Central memory CD4-positive, alpha-beta T cell (primary cell): ENCODE measurements at regions not wholly inside any gene's neighbourhood (a gene's known extent, or its start where the extent isn't known, plus 50 kb on each side); places are given as distances from the start of the nearest gene placed in this dataset.
"Not testable (repeated sequence)": the region's sequence is repeated elsewhere in the genome, so short reads cannot be mapped to it uniquely, and the experiment has no call there.

Experiments
- DNase-seq: peaks from one replicate; pipeline ENCODE4 v3.0.0; 2022

DNA sequence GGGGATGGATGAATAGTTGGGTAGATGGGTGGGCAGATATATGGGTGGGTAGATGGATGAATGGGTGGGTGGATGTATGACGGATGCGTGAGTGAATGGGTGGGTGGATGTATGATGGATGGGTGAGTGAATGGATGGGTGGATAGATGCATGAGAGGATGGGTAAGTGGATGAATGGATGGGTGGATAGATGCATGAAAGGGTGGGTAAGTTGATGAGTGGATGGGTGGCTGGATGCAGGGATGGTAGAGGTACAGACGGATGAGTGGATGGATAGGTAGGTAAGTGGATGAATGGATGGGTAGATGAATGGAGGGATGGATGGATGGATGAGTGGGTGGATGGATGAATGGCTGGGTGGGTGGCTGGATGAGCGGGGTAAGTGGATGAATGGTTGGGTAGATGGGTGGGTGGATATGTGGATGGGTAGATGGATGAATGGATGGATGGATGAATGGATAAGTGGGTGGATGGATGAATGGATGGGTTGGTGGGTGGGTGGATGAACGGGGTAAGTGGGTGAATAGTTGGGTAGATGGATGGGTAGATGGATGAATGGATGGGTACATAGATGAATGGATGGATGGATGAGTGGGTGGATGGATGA, 208.9 kb downstream of the NPIPB11 start:
- not testable (repeated sequence) for DNase-seq

DNA sequence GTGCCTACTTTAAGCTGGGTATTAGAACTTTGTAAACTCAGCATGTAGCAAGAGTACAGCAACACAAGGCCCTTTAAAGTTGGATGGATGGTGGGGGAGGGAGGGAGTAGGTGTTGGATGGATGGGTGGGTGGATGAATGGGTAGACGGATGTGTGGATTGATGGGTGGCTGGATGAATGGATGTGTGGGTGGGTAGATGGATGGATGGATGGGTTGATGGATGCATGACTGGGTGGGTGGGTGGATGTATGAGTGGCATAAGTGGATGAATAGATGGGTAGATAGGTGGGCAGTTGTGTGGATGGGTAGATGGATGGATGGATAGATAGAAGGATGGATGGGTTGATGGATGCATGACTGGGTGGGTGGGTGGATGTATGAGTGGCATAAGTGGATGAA, 209.8 kb downstream of the NPIPB11 start:
- not testable (repeated sequence) for DNase-seq

- not testable (repeated sequence) for DNase-seq
These were observed 210.4 kb downstream of the LAT start for GRCh38 chr16:29195116-29195872.

DNA sequence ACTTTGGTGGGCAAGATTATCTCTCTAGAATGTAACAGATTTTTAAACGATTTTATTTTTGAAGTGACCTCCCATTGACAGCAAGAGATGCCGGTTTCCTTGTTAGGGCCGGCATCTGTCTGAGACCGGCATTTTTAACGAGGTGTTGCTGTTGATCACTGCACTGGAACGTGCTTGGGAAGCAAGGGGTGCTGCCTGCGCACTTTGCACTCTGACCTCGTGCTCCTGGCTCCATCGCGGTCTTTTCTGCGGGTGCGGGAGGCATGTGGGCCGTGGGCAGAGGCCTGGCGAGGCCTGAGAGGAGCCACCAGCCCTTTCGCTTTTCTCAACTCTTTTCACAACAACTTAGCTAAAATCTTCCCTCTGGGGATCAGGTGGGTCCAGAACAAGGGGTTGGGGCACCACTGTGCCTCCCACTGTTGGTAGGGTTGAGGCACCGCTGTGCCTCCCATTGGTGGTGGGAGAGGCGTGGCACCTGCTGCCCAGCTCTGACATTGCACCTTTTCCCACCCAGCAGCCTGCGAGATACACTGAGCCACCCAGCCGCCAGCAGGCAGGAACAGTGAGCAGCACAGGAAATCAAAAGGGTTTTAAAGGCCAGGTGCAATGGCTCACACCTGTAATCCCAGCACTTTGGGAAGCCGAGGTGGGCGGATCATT, 209.5 kb downstream of the LAT start:
- not testable (repeated sequence) for DNase-seq

DNA sequence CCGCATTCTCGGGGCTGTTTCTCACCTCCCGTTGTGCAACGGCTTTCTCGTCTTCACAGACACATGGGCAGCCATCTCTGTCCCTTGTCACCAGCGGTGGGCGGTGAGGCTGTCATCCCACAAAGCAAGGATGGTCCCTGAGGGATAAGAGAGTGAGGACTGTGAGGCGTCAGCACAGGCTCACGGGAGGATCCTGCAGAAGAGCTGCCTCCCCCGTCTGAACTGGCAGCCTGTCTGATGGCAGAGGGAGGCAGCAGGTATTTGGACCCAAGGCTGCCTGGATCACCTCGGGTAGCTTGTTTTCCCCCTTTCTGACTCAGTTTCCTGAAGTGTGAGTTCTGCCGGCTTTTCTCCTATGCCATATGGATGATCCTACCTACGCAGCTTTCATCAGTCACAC, 208.8 kb downstream of the LAT start:
- not testable (repeated sequence) for DNase-seq

DNA sequence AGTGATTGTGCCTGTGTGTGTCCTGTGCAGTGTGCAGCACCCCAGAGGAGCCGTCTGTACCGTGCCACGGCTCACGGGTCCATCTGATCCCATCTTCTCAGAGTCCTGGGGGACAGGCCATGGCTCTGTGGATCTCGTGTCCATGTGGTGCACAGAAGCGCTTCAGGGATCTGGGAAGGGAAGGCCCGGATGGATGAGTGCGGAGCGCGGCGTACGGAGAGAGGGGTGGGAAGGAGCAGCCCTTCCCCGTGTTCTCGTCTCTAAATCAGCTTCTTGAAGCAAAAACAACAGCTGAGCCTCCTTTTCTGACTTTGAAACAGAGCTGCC, 208.4 kb downstream of the LAT start:
- DNase-seq = not testable (repeated sequence)

DNA sequence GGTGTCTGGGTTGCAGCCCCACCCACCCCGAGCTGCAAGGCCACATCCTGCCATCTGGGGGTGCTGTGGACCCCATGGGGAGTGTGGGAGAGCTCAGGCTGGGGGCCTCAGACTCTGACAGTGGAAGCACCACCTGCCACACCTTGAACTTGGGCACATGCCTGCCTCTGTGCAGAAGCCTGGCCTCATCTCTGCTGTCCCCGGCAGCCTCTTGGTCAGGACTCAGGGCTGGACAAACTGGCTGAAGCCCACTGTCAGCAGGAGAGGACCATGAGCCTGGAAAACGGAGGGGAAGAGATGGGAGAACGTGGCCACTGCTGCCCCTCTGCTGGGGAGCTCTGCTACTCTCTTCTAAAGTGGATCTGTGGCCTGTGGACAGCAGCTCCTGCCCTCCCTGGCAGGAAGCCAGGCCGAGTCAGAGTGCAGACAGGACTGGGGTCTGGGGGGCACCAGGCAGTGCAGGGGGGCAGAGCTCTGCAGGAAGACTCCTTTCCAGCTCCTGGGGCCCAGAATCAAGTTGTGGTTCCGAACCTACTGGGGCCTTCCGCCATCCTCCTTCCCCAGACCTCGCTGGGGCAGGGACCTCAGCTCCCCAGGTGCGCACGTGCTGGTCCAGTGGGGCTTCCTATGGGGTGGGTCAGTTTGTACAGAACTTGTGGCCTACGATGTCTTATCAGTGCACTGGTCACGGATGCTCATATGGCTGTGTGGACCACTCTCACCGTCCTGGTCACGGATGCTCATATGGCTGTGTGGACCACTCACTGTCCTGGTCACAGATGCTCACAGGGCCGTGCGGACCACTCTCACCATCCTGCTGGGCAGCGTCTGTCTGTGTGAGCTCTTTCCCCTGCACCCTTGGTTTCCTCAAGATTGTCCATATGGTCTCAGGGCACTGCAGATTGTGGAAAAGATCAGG, 207.7 kb downstream of the LAT start:
- DNase-seq = no peak

GRCh38 chr16:29191636-29192180, 206.9 kb downstream of the LAT start:
- not testable (repeated sequence) for DNase-seq

GRCh38 chr16:29190553-29191431, 205.9 kb downstream of the LAT start:
- not testable (repeated sequence) for DNase-seq

- DNase-seq = not testable (repeated sequence)
These were observed 204.0 kb downstream of the LAT start for GRCh38 chr16:29188806-29189205.

DNA sequence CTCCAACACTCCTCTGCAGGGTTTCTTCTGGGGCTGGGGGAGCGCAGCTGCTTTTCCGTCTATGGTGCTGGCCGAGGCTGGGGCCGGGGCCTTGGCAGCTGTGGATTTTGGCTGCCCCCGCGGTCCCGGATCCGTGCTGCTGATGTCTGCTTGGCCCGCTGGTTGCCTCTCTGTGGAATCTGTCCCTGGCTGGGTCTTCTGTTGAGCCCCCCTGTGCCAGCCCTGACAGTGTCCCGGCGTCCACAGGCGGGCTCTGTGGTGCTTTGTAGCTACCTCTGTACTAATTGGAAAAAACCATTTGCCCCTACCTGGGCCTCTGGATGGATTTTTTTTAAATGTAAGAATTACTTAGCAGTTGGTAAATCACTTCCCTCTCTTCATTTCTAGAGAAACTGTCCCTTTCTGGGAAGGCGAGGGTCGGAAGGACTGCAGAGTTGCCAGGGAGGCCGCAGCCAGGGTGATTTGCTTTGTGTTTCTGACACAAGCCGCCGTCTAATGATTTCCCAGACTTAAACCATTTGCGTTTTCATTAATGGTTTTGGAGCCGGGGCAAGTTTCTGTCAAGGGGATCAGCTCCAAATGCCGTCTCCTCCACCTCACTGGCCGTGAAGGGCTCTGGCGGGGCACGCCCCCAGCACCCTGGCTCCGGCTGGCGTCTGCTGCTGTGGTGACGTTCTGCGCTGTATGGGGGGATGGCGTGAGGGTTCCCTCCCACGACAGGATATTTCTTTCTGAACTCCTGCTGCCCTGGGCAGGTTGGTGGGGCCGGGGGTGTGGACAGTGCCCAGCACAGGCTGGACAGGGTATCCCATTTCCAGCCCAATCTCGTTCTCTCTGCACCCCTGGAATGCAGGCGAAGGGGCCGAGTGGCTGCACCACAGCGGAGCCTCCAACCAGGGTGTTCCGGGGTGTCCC, 201.7 kb downstream of the LAT start:
- DNase-seq = not testable (repeated sequence)

DNA sequence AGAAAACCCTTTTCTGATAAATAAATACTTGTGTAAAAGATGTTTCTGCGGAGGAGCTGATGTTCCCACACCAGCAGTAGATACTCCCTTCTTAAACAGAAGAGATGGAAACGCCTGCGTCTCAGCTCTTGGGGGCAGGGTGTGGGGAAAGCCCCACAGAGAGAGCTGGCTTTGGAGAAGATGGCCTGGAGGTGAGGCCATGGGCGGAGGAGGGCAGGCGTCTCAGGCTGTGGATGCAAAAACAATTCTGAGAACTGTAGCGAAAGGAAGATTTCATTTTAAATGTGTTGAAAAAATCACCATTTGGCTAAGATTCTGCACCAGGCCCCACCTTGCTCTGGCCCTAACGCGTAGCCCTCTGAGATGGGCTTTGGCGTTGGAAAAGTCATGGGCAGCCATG, 201.0 kb downstream of the LAT start:
- not testable (repeated sequence) for DNase-seq

DNA sequence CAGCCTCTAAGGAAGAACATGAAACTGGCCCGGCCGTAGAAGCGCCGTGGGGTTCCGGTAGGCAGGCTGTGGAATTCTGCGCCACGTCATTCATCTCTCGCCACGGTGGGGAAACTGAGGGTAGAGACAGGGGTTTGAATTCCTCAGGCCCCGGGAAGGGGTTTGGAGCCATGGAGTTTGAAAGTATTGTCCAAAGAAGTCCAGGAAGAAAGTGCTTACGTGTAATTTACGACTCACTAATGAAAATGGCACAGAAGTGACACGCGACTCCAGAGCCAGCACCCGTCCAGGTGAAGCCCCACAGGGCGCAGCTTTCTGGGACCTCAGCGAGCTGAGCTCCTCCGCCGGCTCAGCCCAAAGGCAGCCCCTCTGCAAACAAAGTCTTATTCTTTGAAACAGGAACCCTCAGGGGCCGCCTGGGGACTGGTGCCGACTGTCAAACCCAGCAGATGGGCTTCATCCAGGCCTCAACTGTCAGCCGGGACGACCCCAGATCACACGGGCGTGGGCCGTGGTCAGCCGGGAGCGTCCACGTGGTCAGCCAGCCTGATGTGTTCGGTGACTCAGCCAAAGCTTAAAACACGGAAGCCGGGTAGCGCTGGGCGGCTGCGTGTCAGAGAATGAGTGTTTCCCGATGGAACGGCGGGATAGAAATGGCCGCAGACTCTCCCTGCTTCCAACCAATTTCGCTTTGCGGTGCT, 200.0 kb downstream of the LAT start:
- not testable (repeated sequence) for DNase-seq

GRCh38 chr16:29182940-29183868, 198.4 kb downstream of the LAT start:
- DNase-seq = not testable (repeated sequence)

GRCh38 chr16:29182501-29182900, 197.6 kb downstream of the LAT start:
- no peak for DNase-seq

GRCh38 chr16:29181921-29182411, 197.1 kb downstream of the LAT start:
- DNase-seq = not testable (repeated sequence)

DNA sequence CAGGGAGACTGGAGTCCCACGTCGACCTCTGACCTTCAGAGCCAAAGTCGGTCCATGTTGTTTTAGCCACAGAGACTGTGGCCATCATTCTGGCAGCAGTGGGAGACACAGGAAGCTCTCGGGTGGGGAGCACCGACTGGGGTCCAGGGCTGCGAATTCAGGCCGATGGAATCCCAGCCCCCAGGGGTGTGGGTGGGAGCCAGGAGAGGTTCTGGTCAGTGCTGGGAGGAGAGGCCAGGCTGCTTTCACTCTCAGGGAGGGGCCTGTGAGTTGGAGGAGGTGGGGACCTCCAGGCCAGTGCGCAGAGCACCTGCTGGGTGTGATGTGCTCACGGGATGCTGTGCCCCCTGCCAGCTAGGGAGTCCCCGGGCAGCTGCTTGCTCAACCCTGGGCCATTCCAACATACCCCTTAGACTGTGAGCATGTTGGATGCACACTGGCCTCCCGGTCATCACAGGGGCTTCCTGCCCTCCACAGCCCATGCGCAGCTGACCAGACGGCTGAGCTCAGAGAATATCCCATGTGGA, 196.5 kb downstream of the LAT start:
- not testable (repeated sequence) for DNase-seq

DNA sequence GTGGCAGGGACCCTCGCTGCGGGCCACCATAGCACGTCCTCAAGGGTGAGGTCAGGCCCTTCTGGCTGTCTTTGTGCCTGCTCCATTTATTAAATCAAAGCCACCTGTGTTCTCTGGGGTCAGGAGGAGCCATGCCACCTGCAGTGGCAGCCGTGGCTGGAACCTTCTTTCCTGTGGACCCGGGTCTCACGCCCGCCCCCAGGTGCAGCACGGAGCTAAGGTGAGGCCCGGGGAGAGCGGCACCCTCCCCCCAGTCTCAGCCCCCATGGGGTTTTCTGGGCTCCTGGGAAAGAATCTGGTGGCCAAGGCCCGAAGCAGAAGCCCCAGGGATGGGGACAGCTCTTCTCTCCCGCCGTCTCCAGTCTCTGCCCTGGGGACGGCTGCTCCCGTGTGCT, 195.4 kb downstream of the LAT start:
- DNase-seq = not testable (repeated sequence)
